Frontal cortex (tissue), 3 donors: ENCODE measurements at regions not wholly inside any gene's neighbourhood (a gene's known extent, or its start where the extent isn't known, plus 50 kb on each side); places are given as distances from the start of the nearest gene placed in this dataset.
"Not testable (repeated sequence)": the region's sequence is repeated elsewhere in the genome, so short reads cannot be mapped to it uniquely, and the experiment has no call there.

ENCODE experiments used
- DNase-seq, 2 donors: peaks; one replicate each; pipeline ENCODE4 v3.0.0; 2012; ENCODE audit warnings: low spot score in 2 of 2
- FAIRE-seq: peaks from 2 replicates; lab custom pipeline; 2012; peaks lifted over from hg19 to GRCh38; lab: Jason Lieb, UNC
- donor health status: control.
- donor health status: control.
- donor health status: control.

- FAIRE-seq (no peak), DNase-seq (no peak)
These were observed 117.6 kb upstream of the PRSS16 start for GRCh38 chr6:27129917-27130316.

GRCh38 chr6:27130668-27131428 is 116.7 kb upstream of the PRSS16 start:
- DNase-seq (no peak), FAIRE-seq (no peak)

- DNase-seq, FAIRE-seq: not testable (repeated sequence)
These were observed 115.3 kb upstream of the PRSS16 start for GRCh38 chr6:27132282-27132531.

GRCh38 chr6:27132532-27133280 is 114.8 kb upstream of the PRSS16 start:
- DNase-seq (peak; percentile 83 to 84), FAIRE-seq (peak; percentile 98)

GRCh38 chr6:27133281-27134227 is 113.9 kb upstream of the PRSS16 start:
- FAIRE-seq, result no peak
- DNase-seq, result no peak

GRCh38 chr6:27135087-27135657 is 112.3 kb upstream of the PRSS16 start:
- FAIRE-seq (no peak), DNase-seq (no peak)

GRCh38 chr6:27136077-27136644 is 111.3 kb upstream of the PRSS16 start:
- DNase-seq, result no peak
- no peak for FAIRE-seq

- DNase-seq (no peak), FAIRE-seq (no peak)
These were observed 110.3 kb upstream of the PRSS16 start for GRCh38 chr6:27136978-27137814.

GRCh38 chr6:27138406-27138805 is 109.1 kb upstream of the PRSS16 start:
- DNase-seq, result no peak
- FAIRE-seq, result no peak

- FAIRE-seq (no peak), DNase-seq (peak in 1 of 2 donors; percentile 25)
These were observed 108.4 kb upstream of the PRSS16 start for GRCh38 chr6:27138837-27139755.

- FAIRE-seq, result no peak
- no peak for DNase-seq
These were observed 107.5 kb upstream of the PRSS16 start for GRCh38 chr6:27139756-27140579.

GRCh38 chr6:27140999-27141528 is 106.4 kb upstream of the PRSS16 start:
- DNase-seq (no peak), FAIRE-seq (no peak)

GRCh38 chr6:27141529-27142015 is 105.9 kb upstream of the PRSS16 start:
- DNase-seq, result no peak
- no peak for FAIRE-seq

GRCh38 chr6:27143020-27143388 is 104.5 kb upstream of the PRSS16 start:
- not testable (repeated sequence) for DNase-seq, FAIRE-seq

GRCh38 chr6:27143474-27144026 is 104.0 kb upstream of the PRSS16 start:
- DNase-seq (no peak), FAIRE-seq (no peak)

- FAIRE-seq, result no peak
- no peak for DNase-seq
These were observed 102.8 kb upstream of the PRSS16 start for GRCh38 chr6:27144740-27145079.
